ENCODE measurements at regions not wholly inside any gene's neighbourhood (a gene's known extent, or its start where the extent isn't known, plus 50 kb on each side); places are given as distances from the start of the nearest gene placed in this dataset.

DNA sequence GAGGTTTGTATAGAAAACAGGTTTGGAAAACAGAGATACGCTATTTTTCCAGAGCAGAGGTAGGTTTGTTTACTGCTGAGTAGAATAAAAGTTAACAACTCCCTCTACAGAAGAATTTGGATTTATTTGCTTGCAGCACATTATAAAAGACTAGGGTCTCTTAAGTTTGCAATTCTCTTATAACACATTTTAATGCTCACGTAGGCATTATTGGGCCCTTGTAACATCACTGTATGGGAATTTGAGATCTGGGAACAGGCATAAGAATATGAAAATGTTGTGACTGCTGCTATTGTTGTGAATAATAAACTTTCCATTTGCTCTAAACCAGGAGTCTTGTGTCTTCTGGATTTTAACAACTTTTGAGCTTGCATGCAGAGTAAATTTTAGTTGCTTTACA, 128.3 kb upstream of the CADM2 start:
- Mint-ChIP-seq H3K36me3 (ENCODE audit: low read depth) (no peaks in the 10 kb centered on the region), H3K9me3 (no peaks in the 10 kb centered on the region), H3K4me3 (no peak overlapping the region), H3K4me1 (no peaks in the 10 kb centered on the region), H3K27ac (no peak overlapping the region), H3K27me3 (no peaks in the 10 kb centered on the region)
- intact Hi-C loops (cut with micrococcal nuclease) = no loop called here
- no peak for DNase-seq

DNA sequence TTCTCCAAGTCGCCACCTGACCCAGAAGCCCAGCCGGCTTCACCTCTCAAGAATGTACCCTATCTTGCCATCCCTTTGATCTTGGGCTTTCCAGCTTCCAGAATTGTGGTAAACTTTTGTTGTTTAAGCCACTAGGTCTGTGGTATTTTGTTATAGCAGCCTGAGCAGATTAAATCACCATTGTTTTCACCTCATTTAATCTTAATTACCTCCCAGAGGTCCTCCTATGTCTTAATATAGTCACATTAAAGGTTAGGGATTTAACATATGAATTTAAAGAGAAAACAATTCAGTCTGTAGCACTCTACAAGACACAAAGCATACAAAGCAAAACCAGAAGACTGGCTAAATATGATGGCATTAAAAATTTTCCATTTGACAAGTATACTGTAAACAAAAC, 123.4 kb upstream of the CADM2 start:
- H3K36me3 Mint-ChIP-seq (ENCODE audit: low read depth) = no peaks in the 10 kb centered on the region
- intact Hi-C loops (cut with micrococcal nuclease) = no loop called here
- no peaks in the 10 kb centered on the region for H3K4me1 Mint-ChIP-seq

DNA sequence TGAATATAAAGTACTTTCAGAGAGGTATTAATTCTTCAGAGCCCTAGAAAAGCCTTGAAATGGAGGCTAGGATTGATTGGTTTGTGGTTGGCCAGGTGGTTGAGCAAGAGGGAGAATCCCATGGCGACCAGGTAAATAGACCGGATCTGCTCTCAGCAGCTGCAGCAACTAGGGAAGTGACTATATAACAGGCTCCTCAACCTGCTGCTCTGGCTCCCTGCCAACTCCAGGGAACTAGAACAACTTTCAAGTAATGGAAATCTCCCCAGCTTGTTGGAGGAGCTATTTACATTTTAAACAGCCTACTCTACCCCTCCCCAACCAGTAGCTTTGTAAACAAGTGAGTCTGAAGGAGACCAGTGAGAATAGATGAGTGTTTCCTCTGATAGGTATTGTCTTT, 121.8 kb upstream of the CADM2 start:
- Mint-ChIP-seq H3K4me1 (no peaks in the 10 kb centered on the region), H3K9me3 (no peaks in the 10 kb centered on the region), H3K4me3 (no peak overlapping the region), H3K27ac (no peak overlapping the region), H3K27me3 (no peaks in the 10 kb centered on the region), H3K36me3 (ENCODE audit: low read depth) (no peaks in the 10 kb centered on the region)
- intact Hi-C loops (cut with micrococcal nuclease) = no loop called here
- no peak for DNase-seq

More for the DNA sequence above, 123.4 kb upstream of the CADM2 start:
- Mint-ChIP-seq H3K9me3 (no peaks in the 10 kb centered on the region), H3K4me3 (no peak overlapping the region), H3K27me3 (no peaks in the 10 kb centered on the region), H3K27ac (no peak overlapping the region)
- no peak for DNase-seq

DNA sequence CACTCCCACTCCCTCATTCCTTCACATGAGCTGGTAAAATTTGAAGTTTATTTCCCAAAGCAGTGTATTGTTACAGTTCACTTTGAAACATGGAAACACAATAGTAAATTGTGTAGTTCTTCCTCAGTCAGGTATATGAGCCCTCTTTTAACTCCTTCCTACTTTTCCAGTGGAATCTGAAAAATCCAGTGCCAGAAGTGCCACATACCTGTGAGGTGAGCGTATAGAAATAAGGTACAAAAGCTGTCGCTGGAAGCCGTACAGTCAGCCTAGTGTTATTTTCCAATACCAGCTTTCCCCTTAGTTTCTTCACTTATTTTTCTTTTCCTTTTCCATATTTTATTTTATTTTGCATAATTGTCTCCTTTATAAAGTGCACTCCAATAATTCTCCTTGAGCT, 81.7 kb upstream of the CADM2 start:
- Mint-ChIP-seq H3K27ac (no peak overlapping the region), H3K4me1 (no peaks in the 10 kb centered on the region)

DNA sequence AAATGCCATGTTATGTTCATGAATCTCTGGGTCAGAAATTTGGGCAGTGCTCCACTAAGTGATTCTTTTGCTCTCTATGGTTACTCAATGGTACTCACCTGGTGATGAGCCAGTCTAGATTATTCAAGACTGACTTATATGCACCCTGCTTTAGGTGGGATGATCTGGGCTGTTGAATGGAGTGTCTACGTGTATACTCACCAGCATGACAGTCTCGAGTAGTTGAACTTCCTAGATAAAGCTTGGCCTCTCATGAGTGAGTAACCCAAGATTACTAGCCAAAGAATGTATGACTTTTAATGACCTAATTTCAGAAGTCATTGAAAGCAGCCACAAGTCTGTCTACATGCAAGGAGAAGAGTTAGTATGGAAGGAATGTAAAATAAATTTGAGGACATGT, 77.5 kb upstream of the CADM2 start:
- Mint-ChIP-seq H3K27ac (no peak overlapping the region), H3K27me3 (no peaks in the 10 kb centered on the region), H3K36me3 (ENCODE audit: low read depth) (no peaks in the 10 kb centered on the region), H3K9me3 (no peaks in the 10 kb centered on the region), H3K4me1 (no peaks in the 10 kb centered on the region), H3K4me3 (no peak overlapping the region)
- no peak for DNase-seq
- intact Hi-C loops (cut with micrococcal nuclease) = no loop called here

More for the DNA sequence above, 81.7 kb upstream of the CADM2 start:
- no peaks in the 10 kb centered on the region for H3K27me3 Mint-ChIP-seq
- H3K4me3 Mint-ChIP-seq = no peak overlapping the region
- H3K9me3 Mint-ChIP-seq = peaks cover 4% of the 10 kb centered on the region
- H3K36me3 Mint-ChIP-seq (ENCODE audit: low read depth) = no peaks in the 10 kb centered on the region
- intact Hi-C loops (cut with micrococcal nuclease) = no loop called here
- no peak for DNase-seq

DNA sequence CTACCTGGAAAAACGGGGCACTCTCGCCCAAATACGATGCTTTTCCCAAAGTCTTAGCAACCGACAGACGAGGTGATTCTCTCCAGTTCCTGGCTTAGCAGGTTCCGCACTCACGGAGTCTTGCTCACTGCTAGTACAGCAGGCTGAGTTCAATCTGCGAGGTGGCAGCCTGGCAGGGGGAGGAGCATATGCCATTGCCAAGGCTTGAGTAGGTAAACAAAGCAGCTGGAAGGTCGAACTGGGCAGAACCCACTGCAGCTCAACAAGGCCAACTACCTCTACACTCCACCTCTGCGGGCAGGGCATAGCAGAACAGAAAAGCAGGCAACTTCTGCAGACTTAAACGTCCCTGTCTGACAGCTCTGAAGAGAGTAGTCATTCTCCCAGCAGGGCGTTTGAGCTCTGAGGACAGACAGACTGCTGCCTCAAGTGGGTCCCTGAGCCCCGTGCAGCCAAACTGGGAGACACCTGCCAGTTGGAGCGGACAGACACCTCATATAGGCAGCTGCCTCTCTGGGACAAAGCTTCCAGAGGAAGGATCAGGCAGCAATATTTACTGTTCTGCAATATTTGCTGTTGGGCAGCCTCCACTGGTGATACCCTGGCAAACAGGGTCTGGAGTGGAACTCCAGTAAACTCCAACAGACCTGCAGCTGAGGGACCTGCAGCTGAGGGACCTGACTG, 73.4 kb upstream of the CADM2 start:
- no peak overlapping the region for H3K4me3 Mint-ChIP-seq
- no peaks in the 10 kb centered on the region for H3K36me3 Mint-ChIP-seq (ENCODE audit: low read depth)

DNA sequence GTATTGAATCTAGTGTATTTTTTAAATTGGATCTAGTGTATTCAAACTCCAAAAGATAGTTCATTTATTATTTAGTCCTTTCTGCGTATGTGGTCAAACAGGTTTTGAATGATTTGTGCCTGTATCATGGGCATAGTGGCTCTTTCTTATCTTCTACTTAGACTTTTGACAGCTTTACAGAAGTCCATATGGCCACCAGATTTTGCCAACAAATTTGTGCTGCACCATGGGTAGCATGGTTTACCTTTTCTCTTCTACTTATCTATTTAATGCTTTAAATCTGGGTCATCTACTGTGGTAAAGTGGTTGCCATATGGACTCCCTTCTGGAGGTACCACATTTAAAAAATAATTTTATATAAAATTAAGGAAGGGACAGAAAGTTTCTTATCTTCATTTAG, 66.9 kb upstream of the CADM2 start:
- Mint-ChIP-seq H3K4me1 (no peaks in the 10 kb centered on the region), H3K9me3 (peaks cover 13% of the 10 kb centered on the region), H3K36me3 (ENCODE audit: low read depth) (no peaks in the 10 kb centered on the region), H3K27ac (no peak overlapping the region), H3K4me3 (no peak overlapping the region), H3K27me3 (no peaks in the 10 kb centered on the region)
- intact Hi-C loops (cut with micrococcal nuclease) = no loop called here
- no peak for DNase-seq

More for the DNA sequence above, 73.4 kb upstream of the CADM2 start:
- no peak overlapping the region for H3K27ac Mint-ChIP-seq
- H3K9me3 Mint-ChIP-seq = peaks cover 6% of the 10 kb centered on the region
- intact Hi-C loops (cut with micrococcal nuclease) = no loop called here
- no peaks in the 10 kb centered on the region for H3K27me3 Mint-ChIP-seq
- DNase-seq = no peak
- no peaks in the 10 kb centered on the region for H3K4me1 Mint-ChIP-seq

DNA sequence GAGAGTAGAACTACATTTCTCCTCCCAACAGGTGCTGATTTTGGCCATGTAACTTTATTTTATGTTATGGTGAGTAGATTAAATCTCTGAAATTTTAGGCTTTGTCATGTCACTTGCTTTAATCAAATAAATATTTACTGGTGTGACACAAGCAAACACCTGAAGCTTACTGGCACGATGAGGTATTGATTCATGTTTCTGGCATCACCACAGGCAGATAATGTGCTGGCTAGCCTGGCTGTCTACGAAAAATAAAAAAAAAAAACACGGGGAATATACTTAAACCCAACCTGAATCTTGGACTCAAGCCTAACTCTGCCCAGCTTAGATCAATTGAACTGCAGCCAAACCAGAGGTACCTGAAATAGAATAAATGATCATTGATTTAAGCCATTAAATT, 65.6 kb upstream of the CADM2 start:
- Mint-ChIP-seq H3K9me3 (peaks cover 7% of the 10 kb centered on the region), H3K4me3 (no peak overlapping the region), H3K36me3 (ENCODE audit: low read depth) (no peaks in the 10 kb centered on the region), H3K27ac (no peak overlapping the region), H3K4me1 (no peaks in the 10 kb centered on the region), H3K27me3 (no peaks in the 10 kb centered on the region)
- DNase-seq = no peak
- intact Hi-C loops (cut with micrococcal nuclease) = no loop called here

DNA sequence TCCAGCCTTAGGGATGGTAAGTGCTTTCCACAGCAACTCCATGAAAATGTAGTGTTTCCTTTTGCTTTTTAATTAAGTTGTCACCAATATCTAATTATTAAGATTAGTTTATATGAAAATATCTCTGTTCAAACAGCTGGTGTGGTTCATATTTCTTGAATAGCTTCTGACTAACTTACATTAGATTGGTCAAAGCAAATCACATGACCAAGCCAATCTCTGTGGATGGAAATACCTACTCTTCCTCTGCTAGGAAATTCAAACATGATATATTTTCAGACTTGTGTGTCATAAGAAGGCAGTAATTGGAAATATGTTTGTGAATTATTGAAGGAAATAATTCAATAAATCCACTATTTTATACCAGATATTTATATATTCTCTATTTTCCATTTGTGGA, 54.6 kb upstream of the CADM2 start:
- no peaks in the 10 kb centered on the region for H3K4me1 Mint-ChIP-seq
- no peaks in the 10 kb centered on the region for H3K27me3 Mint-ChIP-seq
- H3K27ac Mint-ChIP-seq = no peak overlapping the region
- intact Hi-C loops (cut with micrococcal nuclease) = no loop called here
- no peak overlapping the region for H3K4me3 Mint-ChIP-seq
- DNase-seq = no peak
- H3K36me3 Mint-ChIP-seq (ENCODE audit: low read depth) = no peaks in the 10 kb centered on the region
- peaks cover 4% of the 10 kb centered on the region for H3K9me3 Mint-ChIP-seq

DNA sequence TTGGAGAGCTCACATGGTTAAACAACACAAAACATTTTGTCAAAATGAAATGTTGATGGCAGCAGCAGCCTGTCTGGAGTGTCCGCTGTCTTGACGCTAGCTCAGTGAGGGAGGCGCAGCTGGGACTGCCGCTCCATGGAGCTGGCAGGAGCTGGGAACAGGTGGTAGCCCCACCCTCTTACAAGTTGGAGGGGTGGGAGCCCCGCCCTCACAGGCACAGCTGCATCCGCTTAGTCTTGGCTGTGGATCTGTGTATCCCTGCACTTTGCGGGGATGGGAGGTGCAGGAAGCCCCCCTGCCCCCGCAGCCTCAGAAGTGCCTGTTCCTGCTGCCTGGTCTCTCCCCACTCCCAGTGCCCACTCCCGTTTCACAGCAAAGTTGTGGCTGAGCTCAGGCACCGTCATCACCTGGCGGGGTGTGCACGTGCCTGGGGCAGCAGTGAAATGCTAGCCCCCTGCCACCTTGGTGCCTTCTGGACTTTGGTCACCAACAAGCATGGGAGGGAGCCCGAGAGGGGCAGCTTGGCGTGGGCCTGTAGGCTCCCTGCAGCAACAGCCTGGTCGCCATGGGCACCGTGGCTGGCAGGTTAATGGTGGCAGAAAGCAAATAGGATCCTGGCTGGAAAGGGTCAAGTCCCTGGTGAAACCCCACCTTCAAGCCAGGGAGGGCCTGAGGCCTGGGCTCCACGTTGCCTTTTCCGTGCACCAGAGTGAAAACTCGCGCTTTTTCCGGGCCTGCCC, 53.8 kb upstream of the CADM2 start:
- H3K9me3 Mint-ChIP-seq = peaks cover 3% of the 10 kb centered on the region
- DNase-seq = no peak
- no peak overlapping the region for H3K27ac Mint-ChIP-seq
- intact Hi-C loops (cut with micrococcal nuclease) = no loop called here
- H3K4me3 Mint-ChIP-seq = no peak overlapping the region
- no peaks in the 10 kb centered on the region for H3K4me1 Mint-ChIP-seq
- no peaks in the 10 kb centered on the region for H3K36me3 Mint-ChIP-seq (ENCODE audit: low read depth)
- H3K27me3 Mint-ChIP-seq = no peaks in the 10 kb centered on the region

DNA sequence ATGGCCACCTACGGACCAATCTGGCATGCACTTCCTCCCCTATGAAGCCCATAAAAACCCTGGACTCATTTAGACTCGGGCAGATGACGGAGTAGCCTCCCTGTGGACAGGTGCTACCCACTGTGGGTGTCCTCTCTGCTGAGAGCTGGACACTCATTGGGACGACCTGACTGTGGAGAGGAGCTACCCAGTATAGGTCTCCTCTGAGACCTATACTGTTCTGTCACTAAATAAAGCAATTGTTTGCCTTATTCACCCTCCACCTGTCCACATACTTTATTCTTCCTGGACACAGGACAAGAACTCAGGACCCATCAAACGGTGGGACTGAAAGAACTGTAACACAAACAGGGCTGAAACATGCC, 53.3 kb upstream of the CADM2 start:
- Mint-ChIP-seq H3K36me3 (ENCODE audit: low read depth) (no peaks in the 10 kb centered on the region), H3K4me1 (no peaks in the 10 kb centered on the region), H3K27ac (no peak overlapping the region), H3K27me3 (no peaks in the 10 kb centered on the region), H3K4me3 (no peak overlapping the region), H3K9me3 (peaks cover 3% of the 10 kb centered on the region)
- intact Hi-C loops (cut with micrococcal nuclease) = no loop called here
- no peak for DNase-seq

DNA sequence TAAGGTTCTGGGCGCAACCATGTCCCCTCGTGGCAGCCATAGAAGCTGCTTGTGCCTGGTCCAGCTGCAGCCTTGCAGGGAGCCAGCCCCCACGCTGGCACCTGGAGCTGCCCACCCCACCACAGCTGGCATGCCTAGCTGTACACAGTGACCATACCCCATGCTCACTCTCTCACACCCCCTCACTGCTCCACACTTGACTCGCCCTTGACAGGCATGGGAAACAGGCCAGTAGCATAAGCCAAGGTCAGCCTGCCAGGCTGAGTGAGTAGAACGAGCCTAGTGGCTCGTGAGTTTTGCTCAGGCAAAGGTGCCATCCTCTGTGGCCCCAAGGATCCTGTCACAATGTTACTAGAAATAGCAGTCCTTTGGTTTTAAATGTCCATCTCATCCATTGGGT, 52.7 kb upstream of the CADM2 start:
- Mint-ChIP-seq H3K27ac (no peak overlapping the region), H3K27me3 (no peaks in the 10 kb centered on the region), H3K9me3 (peaks cover 3% of the 10 kb centered on the region), H3K4me1 (no peaks in the 10 kb centered on the region), H3K36me3 (ENCODE audit: low read depth) (no peaks in the 10 kb centered on the region), H3K4me3 (no peak overlapping the region)
- intact Hi-C loops (cut with micrococcal nuclease) = no loop called here
- no peak for DNase-seq

Measured in activated CD4-positive, alpha-beta T cell treated with anti-CD3 and anti-CD28 coated beads, Interleukin-2, amount 10 ng/mL, durations not matched to agents 24 days and 14 days (primary cell).